ENCODE measurements at regions not wholly inside any gene's neighbourhood (a gene's known extent, or its start where the extent isn't known, plus 50 kb on each side); places are given as distances from the start of the nearest gene placed in this dataset.

DNA sequence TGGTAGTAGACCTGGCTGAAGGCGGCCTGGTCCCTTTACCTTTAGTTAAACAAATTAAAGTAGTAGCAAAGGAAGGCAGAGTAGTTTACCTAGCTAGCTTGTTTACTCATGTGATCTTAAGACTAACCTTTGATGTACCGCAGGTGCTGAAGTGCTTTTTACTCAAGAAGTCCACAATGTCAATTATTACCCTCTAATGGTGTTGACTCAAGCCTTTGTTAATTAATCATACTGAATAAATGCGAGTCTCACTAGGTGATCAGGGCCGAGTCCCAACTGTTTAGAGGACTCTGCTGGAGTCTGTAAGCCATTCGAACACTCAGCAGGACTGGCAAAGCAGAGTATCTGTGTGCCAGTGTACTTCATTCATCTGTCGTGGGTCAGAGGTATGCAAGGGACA, 381.1 kb upstream of the NCAM2 start:
- FAIRE-seq, result no peak

DNA sequence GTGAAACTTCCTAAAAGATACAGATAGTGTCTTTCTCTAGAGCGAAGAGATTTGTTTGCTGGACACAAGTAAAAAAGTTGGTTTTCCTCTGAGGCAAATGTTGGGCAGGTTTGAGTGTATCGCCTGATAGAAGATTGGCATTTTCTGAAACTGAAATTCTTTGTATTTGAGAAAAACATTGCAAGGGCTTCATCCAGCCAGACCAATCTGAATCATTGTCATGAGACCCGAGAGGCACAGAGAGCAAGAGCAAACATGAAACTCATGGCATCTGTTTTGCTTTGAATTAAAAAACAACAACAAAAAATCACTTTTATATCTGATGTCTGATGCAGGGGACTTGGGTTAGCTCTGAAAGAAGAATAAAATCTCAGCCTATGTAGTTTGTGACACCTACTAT, 379.3 kb upstream of the NCAM2 start:
- FAIRE-seq, result no peak

DNA sequence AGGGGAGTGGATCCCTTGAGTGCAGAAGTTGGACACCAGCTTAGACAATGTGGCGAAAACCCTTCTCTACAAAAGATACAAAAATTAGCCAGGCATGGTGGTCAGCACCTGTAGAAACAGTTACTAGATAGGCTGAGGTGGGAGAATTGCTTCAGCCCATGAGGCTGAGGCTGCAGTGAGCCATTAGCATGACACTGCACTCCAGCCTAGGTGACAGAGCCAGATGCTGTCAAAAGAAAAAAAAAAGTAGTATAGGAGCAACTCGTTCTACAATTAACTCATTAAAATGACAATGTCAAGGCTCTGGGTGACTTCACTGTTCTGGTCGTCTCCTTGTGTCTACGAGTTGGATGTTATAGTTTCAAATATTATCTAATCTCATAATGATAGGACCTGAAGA, 370.6 kb upstream of the NCAM2 start:
- no peak for FAIRE-seq

- no peak for FAIRE-seq
These were observed 366.6 kb upstream of the NCAM2 start for GRCh38 chr21:20631633-20632032.

GRCh38 chr21:20639026-20639425, 359.2 kb upstream of the NCAM2 start:
- FAIRE-seq, result no peak

DNA sequence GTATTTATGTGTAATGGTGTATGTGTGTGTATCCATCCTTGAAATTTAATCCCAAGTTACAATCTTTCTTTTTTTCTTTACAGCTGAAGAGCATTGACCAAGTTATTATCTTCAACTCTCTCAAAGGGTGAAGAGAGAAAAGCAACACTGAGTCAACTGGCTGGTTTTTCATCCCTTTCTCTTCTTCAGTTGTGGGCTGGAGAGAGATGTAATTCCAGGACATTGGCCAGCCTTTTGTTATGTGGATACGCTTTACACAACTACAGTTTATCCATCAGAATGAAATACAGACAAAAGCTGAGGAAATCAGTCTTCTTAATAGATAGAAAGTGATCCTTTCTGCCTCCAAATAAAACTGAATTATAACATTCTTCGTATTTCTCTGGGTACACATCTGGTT, 357.0 kb upstream of the NCAM2 start:
- no peak for FAIRE-seq

- FAIRE-seq, result no peak
These were observed 355.5 kb upstream of the NCAM2 start for GRCh38 chr21:20642681-20643080.

GRCh38 chr21:20644552-20644951, 353.7 kb upstream of the NCAM2 start:
- FAIRE-seq, result no peak

GRCh38 chr21:20645344-20645743, 352.9 kb upstream of the NCAM2 start:
- FAIRE-seq, result no peak

GRCh38 chr21:20646431-20647165, 351.6 kb upstream of the NCAM2 start:
- no peak for FAIRE-seq

- no peak for FAIRE-seq
These were observed 350.6 kb upstream of the NCAM2 start for GRCh38 chr21:20647607-20648006.

- FAIRE-seq, result no peak
These were observed 349.0 kb upstream of the NCAM2 start for GRCh38 chr21:20649231-20649630.

- no peak for FAIRE-seq
These were observed 345.4 kb upstream of the NCAM2 start for GRCh38 chr21:20652846-20653245.

- FAIRE-seq, result no peak
These were observed 337.0 kb upstream of the NCAM2 start for GRCh38 chr21:20661246-20661645.

DNA sequence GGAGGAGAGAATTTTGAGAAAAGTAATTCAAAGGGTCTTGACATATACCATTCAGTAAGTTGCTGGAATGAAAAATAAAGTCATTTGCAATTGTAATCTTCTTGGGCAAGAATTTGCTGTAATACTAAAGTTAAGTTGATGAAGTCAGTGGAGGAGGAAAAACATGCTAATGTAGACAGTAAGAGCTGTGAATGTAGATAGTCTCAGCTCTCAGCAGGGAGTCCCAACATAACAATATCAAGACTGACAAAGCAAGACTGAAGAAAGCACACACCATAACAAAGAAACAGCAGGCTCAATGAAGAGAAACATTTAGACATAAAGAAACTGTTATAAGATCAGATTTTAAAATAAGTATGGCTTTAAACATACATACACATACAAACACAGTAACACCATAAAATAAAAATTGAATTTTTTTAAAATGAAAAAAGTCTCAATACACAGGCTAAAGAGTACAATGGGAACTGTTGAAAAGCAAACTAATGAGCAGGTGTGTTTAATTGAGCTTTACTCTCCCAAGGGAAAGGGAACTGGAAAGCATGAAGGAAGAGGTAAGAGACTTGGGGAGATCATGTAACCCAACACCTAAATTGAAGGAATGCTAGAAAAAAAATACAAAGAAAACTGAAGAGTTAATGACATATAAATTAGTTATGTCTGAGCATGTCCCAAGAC, 336.3 kb upstream of the NCAM2 start:
- FAIRE-seq, result no peak

GRCh38 chr21:20662514-20662913, 335.7 kb upstream of the NCAM2 start:
- no peak for FAIRE-seq

GRCh38 chr21:20667931-20668330, 330.3 kb upstream of the NCAM2 start:
- no peak for FAIRE-seq

DNA sequence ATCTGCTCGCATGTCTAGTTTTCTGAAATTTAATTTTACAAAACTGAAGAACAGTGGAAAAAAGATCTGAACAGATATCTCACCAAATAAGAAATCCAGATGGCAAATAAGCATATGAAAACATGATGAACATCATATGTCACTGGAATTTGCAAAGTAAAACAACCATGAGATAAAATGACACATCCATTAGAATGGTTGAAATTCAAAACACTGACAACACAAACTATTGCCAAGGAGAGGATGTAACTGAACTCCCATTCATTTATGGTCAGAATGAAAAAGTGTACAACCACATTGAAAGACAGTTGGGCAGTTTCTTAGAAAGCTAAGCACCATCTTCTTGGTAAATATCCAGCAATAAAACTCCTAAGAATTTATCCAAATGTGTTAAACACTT, 312.7 kb upstream of the NCAM2 start:
- no peak for FAIRE-seq

DNA sequence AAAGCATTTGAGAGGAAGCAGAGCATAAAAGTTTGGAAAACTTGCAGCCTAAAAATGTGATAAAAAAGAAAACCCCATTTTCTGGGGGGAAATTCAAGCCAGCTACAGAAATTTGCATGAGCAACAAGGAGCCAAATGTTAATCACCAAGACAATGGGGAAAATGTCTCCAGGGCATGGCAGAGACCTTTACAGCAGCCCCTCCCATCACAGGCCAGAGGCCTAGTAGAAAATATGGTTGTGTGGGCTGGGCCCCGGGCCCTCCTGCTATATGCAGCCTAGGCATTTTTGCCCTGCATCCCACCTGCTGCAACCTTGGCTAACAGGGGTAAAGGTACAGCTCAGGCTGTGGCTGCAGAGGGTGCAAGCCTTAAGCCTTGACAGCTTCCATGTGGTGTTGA, 299.6 kb upstream of the NCAM2 start:
- no peak for FAIRE-seq

- FAIRE-seq, result no peak
These were observed 297.0 kb upstream of the NCAM2 start for GRCh38 chr21:20701235-20701634.

GRCh38 chr21:20703112-20703767, 295.0 kb upstream of the NCAM2 start:
- no peak for FAIRE-seq

- FAIRE-seq, result no peak
These were observed 277.6 kb upstream of the NCAM2 start for GRCh38 chr21:20720623-20721022.

GRCh38 chr21:20721151-20721550, 277.1 kb upstream of the NCAM2 start:
- FAIRE-seq, result no peak

GRCh38 chr21:20728691-20729090, 269.5 kb upstream of the NCAM2 start:
- FAIRE-seq, result no peak

Data from islet of Langerhans (tissue), 1 donor.